B cell (primary cell): ENCODE measurements at regions not wholly inside any gene's neighbourhood (a gene's known extent, or its start where the extent isn't known, plus 50 kb on each side); places are given as distances from the start of the nearest gene placed in this dataset.

Experiments
- ATAC-seq: fragments of 200-7000 bp; cut with Tn5 transposase; one replicate; pipeline ENCODE4 v1.10.0; 2021; ENCODE audit warnings: low read depth, mild to moderate bottlenecking, moderate number of reproducible peaks, moderate library complexity
- CTCF ChIA-PET: fragments of 350-600 bp; sonication (Branson Sonifier 250); formaldehyde crosslinking; loops from one replicate; lab custom pipeline; 2021; ENCODE audit warnings: antibody characterized with exemption, inconsistent platforms; lab: Charles Lee
- POLR2A ChIA-PET: fragments of 350-600 bp; sonication (Branson Sonifier 250); formaldehyde crosslinking; loops from one replicate; lab custom pipeline; 2021; ENCODE audit warnings: antibody characterized with exemption; lab: Charles Lee
- DNase-seq: peaks from one replicate; pipeline ENCODE4 v3.0.0; 2013
- H2AFZ ChIP-seq: 2 replicates; pipeline ENCODE4 v1.6.1; 2012; ENCODE audit warnings: mild to moderate bottlenecking, low read depth, low read length; ENCODE audit not compliant: insufficient read depth, poor library complexity, severe bottlenecking
- H3K27ac ChIP-seq, 2 donors: 1 replicate in 1 of 2; 2 replicates in 1 of 2; pipeline ENCODE4 v1.5.1; 2012 to 2013; ENCODE audit warnings: low read length in 2 of 2, mild to moderate bottlenecking in 2 of 2, moderate library complexity in 1 of 2
- H3K27me3 ChIP-seq, 4 experiments: fragments of 200-600 bp in 1 of 4; sonication (generic) in 1 of 4; replicated peaks in 1 of 4; 1 replicate in 2 of 4; 2 replicates in 2 of 4; pipeline versions ENCODE4 v1.6.1 to v1.7.0; 2013 to 2016; ENCODE audit warnings: low read length in 3 of 4, mild to moderate bottlenecking in 2 of 4, mixed read lengths in 1 of 4, moderate library complexity in 1 of 4; ENCODE audit not compliant: insufficient read depth in 4 of 4, control insufficient read depth in 3 of 4; ENCODE audit errors: control extremely low read depth in 1 of 4
- H3K36me3 ChIP-seq, 2 experiments: replicated peaks in 1 of 2; 1 replicate in 1 of 2; 2 replicates in 1 of 2; pipeline versions ENCODE4 v1.6.1 to v1.7.1; 2013; ENCODE audit warnings: low read length in 1 of 2; ENCODE audit not compliant: insufficient read depth in 2 of 2, control insufficient read depth in 1 of 2; ENCODE audit errors: control extremely low read depth in 1 of 2, extremely low read depth in 1 of 2
- H3K4me1 ChIP-seq, 2 donors: fragments of 200-600 bp in 1 of 2; sonication (generic) in 1 of 2; 1 replicate in 1 of 2; 2 replicates in 1 of 2; pipeline versions ENCODE4 v1.5.1 to v1.6.1; 2013 to 2017; ENCODE audit warnings: low read length in 2 of 2; ENCODE audit not compliant: control insufficient read depth in 2 of 2, insufficient read depth in 2 of 2
- H3K4me2 ChIP-seq: replicated peaks from 2 replicates; pipeline ENCODE3; 2012; ENCODE audit warnings: mild to moderate bottlenecking, low read depth, low read length; ENCODE audit not compliant: poor library complexity, severe bottlenecking
- H3K4me3 ChIP-seq, 5 experiments: fragments of 200-600 bp in 1 of 5; sonication (generic) in 1 of 5; 1 replicate in 3 of 5; 2 replicates in 2 of 5; pipeline versions ENCODE4 v1.5.1 to v1.7.0; 2011 to 2016; ENCODE audit warnings: low read length in 4 of 5, mild to moderate bottlenecking in 4 of 5, low read depth in 2 of 5, control low read depth in 1 of 5, moderate library complexity in 1 of 5; ENCODE audit not compliant: insufficient read depth in 1 of 5; ENCODE audit errors: control extremely low read depth in 1 of 5, extremely low read depth in 1 of 5
- H3K79me2 ChIP-seq: fragments of 200-600 bp; sonication (generic); one replicate; pipeline ENCODE4 v1.6.0; 2016; ENCODE audit warnings: low read length; ENCODE audit not compliant: control insufficient read depth, insufficient read depth
- H3K9ac ChIP-seq: fragments of 200-600 bp; sonication (generic); 2 replicates; pipeline ENCODE4 v1.6.1; 2017; ENCODE audit warnings: mild to moderate bottlenecking, low read length, moderate library complexity
- H3K9me3 ChIP-seq, 3 donors: one replicate each; pipeline versions ENCODE4 v1.6.1 to v1.7.1; 2013; ENCODE audit warnings: low read length in 2 of 3; ENCODE audit not compliant: control insufficient read depth in 2 of 3, insufficient read depth in 1 of 3; ENCODE audit errors: control extremely low read depth in 1 of 3
- H4K20me1 ChIP-seq: 2 replicates; pipeline ENCODE4 v1.6.0; 2012; ENCODE audit warnings: mild to moderate bottlenecking, low read length; ENCODE audit not compliant: insufficient read depth, control insufficient read depth, poor library complexity, severe bottlenecking
- H3K27ac Mint-ChIP-seq: one replicate; pipeline ENCODE4 v1.8.0; 2021; ENCODE audit warnings: mixed read lengths
- H3K27me3 Mint-ChIP-seq: one replicate; pipeline ENCODE4 v1.8.0; 2021; ENCODE audit warnings: mixed read lengths
- H3K4me1 Mint-ChIP-seq: one replicate; pipeline ENCODE4 v1.8.0; 2021; ENCODE audit warnings: mixed read lengths
- H3K4me3 Mint-ChIP-seq: one replicate; pipeline ENCODE4 v1.8.0; 2021; ENCODE audit warnings: mixed read lengths
- H3K9me3 Mint-ChIP-seq: one replicate; pipeline ENCODE4 v1.8.0; 2022; ENCODE audit warnings: mixed read lengths; ENCODE audit not compliant: insufficient read depth
- CTCF ChIP-seq: fragments of 200-600 bp; IDR thresholded peaks from one replicate; pipeline ENCODE4 v1.8.0; 2022; ENCODE audit warnings: antibody characterized with exemption, mild to moderate bottlenecking
- EZH2 ChIP-seq: IDR thresholded peaks from 2 replicates; pipeline ENCODE4 v1.6.1; 2012; ENCODE audit warnings: borderline replicate concordance, low read depth, mild to moderate bottlenecking, moderate library complexity, low read length; ENCODE audit not compliant: insufficient read depth, poor library complexity, severe bottlenecking
- WGBS: methylation state at CpG from one replicate; pipeline ENCODE4 v1.1.5; 2013; ENCODE audit warnings: missing lambda C conversion rate; ENCODE audit not compliant: insufficient coverage; 5-methylcytosine and 5-hydroxymethylcytosine counted together
- intact Hi-C: fragments of 100-400 bp; cut with micrococcal nuclease; formaldehyde crosslinking; loops from one replicate; pipeline ENCODE4 v1.10.0; 2022

GRCh38 chr11:80443177-80443576 lies 1002.3 kb upstream of the TENM4 start:
- intact Hi-C loops = no loop called here
- TF ChIP-seq EZH2 (no peak), CTCF (no peak)
- no peak for ATAC-seq
- no peak overlapping the region for H3K27ac ChIP-seq
- H3K9ac ChIP-seq = no peak overlapping the region
- H3K4me2 ChIP-seq = no peak overlapping the region
- Mint-ChIP-seq H3K9me3 (peaks cover 5% of the 10 kb centered on the region), H3K27ac (no peak overlapping the region), H3K4me1 (no peaks in the 10 kb centered on the region), H3K27me3 (no peaks in the 10 kb centered on the region), H3K4me3 (no peak overlapping the region)
- no peak overlapping the region for H2AFZ ChIP-seq
- H3K36me3 ChIP-seq = no peaks in the 10 kb centered on the region
- POLR2A ChIA-PET = no interaction called here
- no peaks in the 10 kb centered on the region for H3K79me2 ChIP-seq
- DNase-seq = no peak
- H3K4me1 ChIP-seq = no peaks in the 10 kb centered on the region
- no CpG with 5 or more reads among the region's 2 CpGs for WGBS
- H3K9me3 ChIP-seq = no peaks in the 10 kb centered on the region
- CTCF ChIA-PET = no interaction called here
- H3K4me3 ChIP-seq = no peak overlapping the region
- H3K27me3 ChIP-seq = no peaks in the 10 kb centered on the region
- no peaks in the 10 kb centered on the region for H4K20me1 ChIP-seq

- H3K9me3 ChIP-seq = no peaks in the 10 kb centered on the region
- no peak overlapping the region for H2AFZ ChIP-seq
- DNase-seq (no peak), ATAC-seq (no peak)
- intact Hi-C loops = no loop called here
- Mint-ChIP-seq H3K27me3 (no peaks in the 10 kb centered on the region), H3K4me3 (no peak overlapping the region), H3K27ac (no peak overlapping the region), H3K4me1 (no peaks in the 10 kb centered on the region), H3K9me3 (peaks cover 5% of the 10 kb centered on the region)
- H3K4me3 ChIP-seq = no peak overlapping the region
- no peaks in the 10 kb centered on the region for H4K20me1 ChIP-seq
- H3K79me2 ChIP-seq = no peaks in the 10 kb centered on the region
- H3K9ac ChIP-seq = no peak overlapping the region
- POLR2A ChIA-PET = no interaction called here
- no peaks in the 10 kb centered on the region for H3K36me3 ChIP-seq
- WGBS = 73% methylated on average over 2 of the region's 3 CpGs
- no peaks in the 10 kb centered on the region for H3K4me1 ChIP-seq
- H3K27ac ChIP-seq = no peak overlapping the region
- CTCF ChIA-PET = no interaction called here
- no peak for TF ChIP-seq EZH2
- no peak for TF ChIP-seq CTCF
- H3K4me2 ChIP-seq = no peak overlapping the region
- H3K27me3 ChIP-seq = no peaks in the 10 kb centered on the region
Observed at GRCh38 chr11:80441821-80442220, 1001.0 kb upstream of the TENM4 start.
